ENCODE measurements at regions not wholly inside any gene's neighbourhood (a gene's known extent, or its start where the extent isn't known, plus 50 kb on each side); places are given as distances from the start of the nearest gene placed in this dataset.

- DNase-seq (ENCODE audit: low read depth in 1 of 2, low spot score in 1 of 2): no peak
- Histone ChIP-seq H3K27ac (replicated peaks) (no peak overlapping the region), H3K27me3 (ENCODE audit: insufficient read depth, poor library complexity, severe bottlenecking) (no peaks in the 10 kb centered on the region), H3K4me3 (replicated peaks; ENCODE audit: insufficient read depth, low read length) (no peak overlapping the region)
- TF ChIP-seq REST (IDR thresholded peaks at IDR 0.05; ENCODE audit: insufficient replicate concordance, low read depth) (no peak), SPI1 (IDR thresholded peaks at IDR 0.05; ENCODE audit: borderline replicate concordance, low read depth) (no peak), POLR2AphosphoS5 (IDR thresholded peaks at IDR 0.05; ENCODE audit: low read depth) (no peak), GABPA (IDR thresholded peaks at IDR 0.05; ENCODE audit: low read depth) (no peak), CTCF (IDR thresholded peaks at IDR 0.05; ENCODE audit: insufficient read depth, low read length) (no peak)
Observed at GRCh38 chr1:185468626-185469025, 151.6 kb upstream of the IVNS1ABP start.

- Histone ChIP-seq H3K27ac (replicated peaks) (no peak overlapping the region), H3K4me3 (replicated peaks; ENCODE audit: insufficient read depth, low read length) (no peak overlapping the region), H3K27me3 (ENCODE audit: insufficient read depth, poor library complexity, severe bottlenecking) (no peaks in the 10 kb centered on the region)
- TF ChIP-seq GABPA (IDR thresholded peaks at IDR 0.05; ENCODE audit: low read depth) (no peak), SPI1 (IDR thresholded peaks at IDR 0.05; ENCODE audit: borderline replicate concordance, low read depth) (no peak), REST (IDR thresholded peaks at IDR 0.05; ENCODE audit: insufficient replicate concordance, low read depth) (no peak), POLR2AphosphoS5 (IDR thresholded peaks at IDR 0.05; ENCODE audit: low read depth) (no peak), CTCF (IDR thresholded peaks at IDR 0.05; ENCODE audit: insufficient read depth, low read length) (no peak)
- DNase-seq (ENCODE audit: low read depth in 1 of 2, low spot score in 1 of 2): no peak
Observed at GRCh38 chr1:185467122-185467521, 150.1 kb upstream of the IVNS1ABP start.

- TF ChIP-seq GABPA (IDR thresholded peaks at IDR 0.05; ENCODE audit: low read depth) (no peak), REST (IDR thresholded peaks at IDR 0.05; ENCODE audit: insufficient replicate concordance, low read depth) (no peak), POLR2AphosphoS5 (IDR thresholded peaks at IDR 0.05; ENCODE audit: low read depth) (no peak), CTCF (IDR thresholded peaks at IDR 0.05; ENCODE audit: insufficient read depth, low read length) (no peak), SPI1 (IDR thresholded peaks at IDR 0.05; ENCODE audit: borderline replicate concordance, low read depth) (no peak)
- Histone ChIP-seq H3K27ac (replicated peaks) (no peak overlapping the region), H3K4me3 (replicated peaks; ENCODE audit: insufficient read depth, low read length) (no peak overlapping the region), H3K27me3 (ENCODE audit: insufficient read depth, poor library complexity, severe bottlenecking) (no peaks in the 10 kb centered on the region)
- no peak for DNase-seq (ENCODE audit: low read depth in 1 of 2, low spot score in 1 of 2)
Observed at GRCh38 chr1:185464777-185465176, 147.7 kb upstream of the IVNS1ABP start.

Data from HL-60 (cell line).